ENCODE measurements at regions not wholly inside any gene's neighbourhood (a gene's known extent, or its start where the extent isn't known, plus 50 kb on each side); places are given as distances from the start of the nearest gene placed in this dataset.

DNA sequence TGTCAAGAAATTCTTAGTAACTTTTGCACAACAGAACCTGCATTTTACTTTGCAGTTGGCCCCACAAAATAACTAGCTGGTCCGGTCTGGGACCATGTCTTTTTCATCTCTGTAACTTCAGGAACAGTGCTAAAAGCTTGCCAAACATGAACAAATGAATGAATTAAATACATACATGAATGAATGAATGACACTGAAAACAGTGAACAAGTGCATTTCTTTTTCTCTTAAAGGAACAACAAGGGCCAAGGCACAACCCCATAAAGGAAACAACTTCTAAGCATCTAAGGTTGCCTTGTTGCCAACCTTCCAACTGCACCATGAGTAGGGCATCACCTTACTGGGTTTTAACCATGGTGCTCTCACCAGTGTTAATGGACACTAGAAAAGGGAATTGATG, 534.4 kb upstream of the PKN2 start:
- TF ChIP-seq YY1 (IDR thresholded peaks at IDR 0.05; ENCODE audit: low read depth, low read length) (no peak), HDGF (IDR thresholded peaks at IDR 0.05) (no peak), SIX5 (IDR thresholded peaks at IDR 0.05; ENCODE audit: low read depth, low read length, severe bottlenecking) (no peak), EP300 (IDR thresholded peaks at IDR 0.05; ENCODE audit: borderline replicate concordance in 1 of 2, control insufficient read depth in 1 of 2, low read depth in 2 of 2, low read length in 2 of 2) (no peak), RAD51 (IDR thresholded peaks at IDR 0.05) (no peak), RFX5 (IDR thresholded peaks at IDR 0.05; ENCODE audit: low read depth, low read length) (no peak)

All from GM12878 (cell line).